ENCODE measurements at regions not wholly inside any gene's neighbourhood (a gene's known extent, or its start where the extent isn't known, plus 50 kb on each side); places are given as distances from the start of the nearest gene placed in this dataset.
A peak's percentile ranks its signal among the peaks of the same experiment; 100 is the strongest.
"Not testable (repeated sequence)": the region's sequence is repeated elsewhere in the genome, so short reads cannot be mapped to it uniquely, and the experiment has no call there.

DNA sequence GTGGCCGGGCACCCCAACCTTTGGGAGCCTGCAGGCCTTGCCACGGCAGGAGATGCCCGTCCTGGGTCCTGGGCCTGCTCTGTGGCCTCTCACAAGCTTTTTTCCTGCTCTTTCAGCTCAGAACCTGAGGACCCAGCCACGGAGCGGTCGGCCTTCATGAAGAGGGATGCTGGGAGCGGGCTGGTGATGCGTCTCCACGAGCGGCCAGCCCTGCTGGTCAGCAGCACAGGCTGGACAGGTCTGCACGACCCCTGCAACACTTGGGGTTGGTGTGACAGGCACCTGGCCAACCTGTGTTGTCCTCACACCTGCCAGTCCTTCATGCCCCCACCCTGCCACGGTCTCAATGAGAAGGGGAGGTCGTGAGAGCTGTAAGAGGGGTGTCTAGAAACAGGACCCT lies 170.0 kb downstream of the ADRA2C start:
- no peak for DNase-seq

DNA sequence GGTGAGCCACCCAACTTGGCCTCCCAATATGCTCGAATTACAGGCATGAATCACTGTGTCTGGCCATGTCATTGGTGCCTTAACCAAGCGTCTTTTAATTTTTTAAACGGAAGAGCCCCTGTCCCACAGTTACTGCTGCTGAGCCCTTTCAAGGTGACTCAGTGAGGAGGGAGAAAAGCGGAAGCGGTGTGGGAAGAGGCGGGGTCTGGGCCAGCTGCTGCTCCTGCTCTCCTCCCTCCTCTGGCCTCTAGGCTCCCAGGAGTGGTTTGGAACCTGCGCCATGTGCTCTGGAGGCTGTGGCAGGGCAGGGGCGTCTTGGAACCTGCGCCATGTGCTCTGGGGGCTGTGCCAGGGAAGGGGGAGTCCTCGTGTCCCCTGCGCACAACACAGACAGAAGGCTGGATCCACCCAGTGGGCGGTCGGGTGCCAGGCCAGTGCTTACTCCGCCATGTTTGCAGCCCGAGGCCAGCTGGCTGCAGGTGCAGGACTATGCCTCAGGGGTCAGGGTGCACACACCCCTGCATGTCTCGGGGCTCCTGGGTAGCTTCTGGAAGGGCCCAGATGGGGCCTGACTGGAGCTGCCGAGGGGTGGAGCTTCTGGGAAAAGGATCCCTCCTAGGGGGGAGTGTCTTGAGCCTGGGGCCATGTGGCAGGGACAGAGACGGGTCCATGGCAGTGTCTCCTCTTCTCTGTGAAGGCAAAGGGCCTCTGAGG lies 171.8 kb downstream of the ADRA2C start:
- not testable (repeated sequence) for DNase-seq

DNA sequence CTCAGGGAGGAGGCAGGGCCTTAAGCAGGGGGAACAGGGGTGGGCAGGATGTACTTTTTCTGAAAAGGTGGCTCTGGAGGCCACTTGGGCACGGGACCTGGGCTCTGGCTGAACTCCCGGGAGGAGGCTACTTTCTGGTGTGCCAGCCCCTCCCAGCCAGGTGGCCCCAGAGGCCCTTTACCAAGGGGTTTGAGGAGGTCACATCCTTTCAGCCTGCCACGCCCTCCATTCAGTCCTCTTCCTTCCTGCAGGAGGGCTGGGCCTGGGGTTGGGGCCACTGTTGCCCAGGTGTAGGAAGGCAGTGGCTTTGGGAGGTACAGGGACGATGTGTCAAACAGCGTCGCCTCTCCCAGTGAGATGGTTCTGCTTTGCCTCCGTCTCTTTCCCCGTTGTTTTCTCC lies 172.5 kb downstream of the ADRA2C start:
- DNase-seq: peak; percentile 8

DNA sequence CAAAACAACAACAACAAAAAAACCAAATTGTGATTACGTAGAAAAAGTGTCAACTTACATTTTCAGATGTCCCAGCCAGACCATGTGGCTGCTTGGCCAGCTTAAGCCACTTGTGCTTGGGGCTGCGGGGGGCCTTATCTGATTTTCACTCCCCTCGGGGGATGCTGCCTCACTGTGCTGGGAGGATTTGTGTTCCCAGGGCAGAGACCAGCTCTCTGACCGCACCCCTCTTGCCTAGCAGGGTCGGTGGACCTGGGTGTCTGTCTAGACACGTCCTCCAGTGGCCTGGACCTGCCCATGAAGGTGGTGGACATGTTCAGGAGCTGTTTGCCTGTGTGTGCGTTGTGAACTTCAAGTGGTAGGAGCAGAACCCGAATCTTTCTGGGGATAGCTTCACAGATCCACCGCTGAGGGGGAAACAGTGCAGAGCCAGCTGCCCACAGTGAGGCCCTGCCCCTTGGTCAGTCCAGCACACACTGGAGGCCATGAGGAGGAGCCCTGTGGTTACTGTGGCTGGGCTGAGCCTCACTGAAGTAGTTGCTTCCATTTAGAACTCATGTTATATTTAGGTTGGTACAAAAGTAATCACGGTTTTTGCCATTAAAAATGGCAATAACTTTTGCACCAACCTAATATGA lies 173.9 kb downstream of the ADRA2C start:
- DNase-seq: not testable (repeated sequence)

DNA sequence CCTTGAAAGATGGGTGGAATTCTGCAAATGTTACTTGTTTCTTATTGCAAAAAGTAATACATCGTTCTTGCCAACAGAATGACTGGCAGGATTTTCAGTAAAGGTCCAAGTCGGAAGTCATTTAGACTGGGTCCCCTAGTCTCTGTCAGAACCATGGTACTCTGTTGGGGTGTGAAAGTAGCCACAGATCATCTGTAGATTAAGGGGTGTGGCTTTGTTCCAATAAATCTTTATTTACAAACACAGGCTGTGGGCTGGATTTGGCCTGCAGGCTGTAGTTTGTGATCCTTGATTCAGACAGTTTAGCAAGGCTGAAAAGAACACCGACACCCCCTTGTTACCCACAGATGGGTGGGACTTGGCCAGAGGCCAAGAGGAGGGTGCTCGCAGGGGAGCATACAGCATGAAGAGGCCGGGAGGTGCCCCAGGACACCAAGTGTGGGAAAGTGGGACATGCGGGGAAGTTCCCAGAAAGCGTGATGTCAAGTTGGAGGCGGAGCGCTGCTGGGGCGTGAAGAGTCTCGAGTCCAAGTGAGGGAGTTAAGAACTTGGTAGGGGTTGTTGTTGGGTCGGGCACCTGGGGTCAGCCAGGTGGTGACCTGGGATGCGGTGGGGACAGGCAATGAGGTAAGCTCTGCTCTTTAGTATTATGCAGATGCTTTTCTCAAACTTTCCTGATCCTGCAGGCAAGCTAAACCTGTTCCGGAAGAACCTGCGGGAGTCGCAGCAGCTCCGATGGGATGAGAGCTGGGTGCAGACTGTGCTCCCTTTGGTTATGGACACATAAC lies 175.7 kb downstream of the ADRA2C start:
- DNase-seq: not testable (repeated sequence)

DNA sequence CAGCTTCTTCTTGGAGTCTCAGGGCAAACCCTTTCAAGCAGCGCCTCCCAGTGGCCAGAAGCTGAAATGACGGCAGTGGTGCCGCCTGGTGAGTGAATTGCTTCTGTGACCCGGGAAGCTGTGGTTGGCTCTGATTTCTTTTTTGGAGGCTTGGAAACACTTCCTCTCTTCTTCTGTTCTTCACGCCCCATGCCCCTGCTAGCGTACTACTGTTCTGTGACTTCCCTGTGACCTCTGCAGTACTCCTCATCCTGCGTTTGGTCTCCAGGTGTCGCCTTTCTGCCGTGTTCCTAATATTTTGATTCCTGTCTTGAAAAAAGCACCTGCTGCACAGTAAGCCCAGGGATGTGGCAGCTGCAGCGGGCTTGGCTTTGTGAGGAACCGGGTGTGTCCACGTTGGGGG lies 176.4 kb downstream of the ADRA2C start:
- peak; percentile 52 for DNase-seq

DNA sequence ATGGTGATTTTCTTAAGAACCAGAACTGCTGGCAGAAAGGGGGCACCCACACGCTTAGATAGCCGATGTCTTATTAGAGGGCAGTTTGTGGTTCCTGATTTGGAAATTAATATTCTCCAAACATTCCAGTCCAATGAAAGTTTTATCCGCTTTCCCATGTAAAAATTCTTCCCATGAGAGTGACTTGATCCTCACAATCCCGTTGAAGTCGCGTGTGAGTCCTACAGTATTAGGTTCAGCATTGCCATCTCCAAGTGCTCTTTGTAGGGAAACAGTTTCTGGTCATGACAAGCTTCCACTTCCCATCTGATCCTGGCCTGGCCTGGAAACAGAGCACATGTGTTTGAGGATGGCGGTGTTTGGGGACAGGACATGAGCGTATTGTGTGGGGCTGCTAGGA lies 176.9 kb downstream of the ADRA2C start:
- not testable (repeated sequence) for DNase-seq

DNA sequence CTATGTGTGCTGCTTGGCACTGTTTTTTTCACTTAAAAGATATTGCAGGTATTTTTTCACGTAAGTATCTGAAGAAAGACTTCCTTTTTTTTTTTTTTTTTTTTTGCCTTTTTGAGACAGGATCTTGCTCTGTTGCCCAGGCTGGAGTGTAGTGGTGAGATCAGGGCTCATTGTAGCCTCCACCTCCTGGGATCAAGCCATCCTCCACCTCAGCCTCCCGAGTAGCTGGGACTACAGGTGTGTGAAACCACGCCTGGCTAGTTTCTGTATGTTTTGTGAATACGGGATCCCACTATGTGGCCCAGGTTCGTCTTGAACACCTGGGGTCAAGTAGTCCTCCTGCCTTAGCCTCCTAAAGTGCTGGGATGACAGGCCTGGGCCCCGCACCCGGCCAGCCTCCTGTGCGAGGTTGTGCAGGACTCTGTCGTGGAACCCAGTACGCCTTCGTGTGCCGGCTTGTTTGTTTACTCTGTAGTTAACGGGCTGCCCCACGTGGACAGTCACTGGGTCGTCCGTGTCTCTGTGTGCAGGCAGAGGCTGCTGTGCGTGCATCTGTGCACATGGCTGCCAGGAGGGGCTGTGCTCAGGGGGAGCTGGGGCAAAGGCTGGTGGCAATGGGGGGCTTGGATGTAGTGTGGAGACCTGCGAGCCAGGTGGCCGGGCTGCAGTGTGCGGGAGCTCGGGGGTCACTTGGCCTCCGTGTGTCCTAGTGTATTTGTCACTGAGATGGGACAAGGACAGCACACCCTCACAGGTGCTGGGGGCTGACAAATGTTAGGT lies 179.5 kb downstream of the ADRA2C start:
- DNase-seq: no peak

DNA sequence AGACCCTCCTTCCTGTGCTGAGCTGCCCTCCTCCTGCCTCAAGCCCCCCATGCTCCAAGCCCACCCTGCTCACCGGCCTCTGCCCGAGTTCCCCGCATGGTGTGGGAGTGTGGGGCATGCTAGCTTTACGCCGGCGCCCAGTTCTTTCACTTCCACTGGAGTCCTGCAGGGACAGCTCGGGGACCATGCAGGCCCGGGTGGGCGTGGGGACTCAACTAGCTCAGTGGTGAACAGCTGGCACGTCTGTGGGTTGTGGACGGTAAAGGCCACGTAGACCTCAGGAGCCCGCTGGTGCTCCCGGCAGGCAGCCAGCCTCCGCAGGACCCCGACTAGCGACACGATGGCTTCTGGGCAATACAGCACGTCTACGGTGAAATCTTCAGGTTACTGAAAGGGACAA lies 180.4 kb downstream of the ADRA2C start:
- not testable (repeated sequence) for DNase-seq

DNA sequence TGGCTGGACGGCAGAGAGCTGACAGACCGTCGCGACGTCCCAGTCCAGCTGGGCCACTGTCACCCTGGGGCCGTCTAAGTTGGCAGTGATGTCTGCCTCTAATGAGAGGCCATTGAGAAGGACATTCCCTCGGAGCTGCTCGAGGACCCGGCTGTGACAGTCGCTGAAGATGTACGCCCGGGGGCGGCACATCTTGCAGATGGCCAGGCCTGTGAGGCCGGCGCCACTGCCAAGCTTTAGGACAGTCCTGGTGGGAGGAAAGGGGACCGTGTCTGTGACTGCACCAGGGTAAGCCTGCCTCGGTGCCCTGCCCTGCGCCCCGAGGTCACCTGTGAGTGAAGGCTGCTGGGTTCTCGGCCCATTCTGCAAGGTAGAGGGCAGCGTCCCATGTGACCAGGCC lies 181.6 kb downstream of the ADRA2C start:
- DNase-seq: not testable (repeated sequence)

DNA sequence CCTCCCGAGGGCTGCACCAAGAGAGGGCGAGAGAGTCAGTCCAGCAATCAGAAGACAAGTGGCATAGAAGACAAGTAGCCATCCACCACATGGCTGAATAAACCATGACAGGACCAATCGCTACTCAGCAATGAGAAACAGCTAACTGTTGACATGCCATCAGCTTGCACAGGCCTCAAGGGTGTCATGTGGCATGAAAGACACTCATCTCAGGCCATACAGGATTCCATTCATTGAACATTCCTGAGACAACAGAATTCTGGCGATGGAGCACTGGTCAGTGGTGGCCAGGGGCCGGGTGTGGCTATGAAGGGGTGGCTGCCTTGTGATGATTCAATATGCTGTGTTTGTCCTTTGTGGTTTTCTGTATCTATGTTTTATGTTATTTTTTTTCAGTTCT lies 182.0 kb downstream of the ADRA2C start:
- not testable (repeated sequence) for DNase-seq

DNA sequence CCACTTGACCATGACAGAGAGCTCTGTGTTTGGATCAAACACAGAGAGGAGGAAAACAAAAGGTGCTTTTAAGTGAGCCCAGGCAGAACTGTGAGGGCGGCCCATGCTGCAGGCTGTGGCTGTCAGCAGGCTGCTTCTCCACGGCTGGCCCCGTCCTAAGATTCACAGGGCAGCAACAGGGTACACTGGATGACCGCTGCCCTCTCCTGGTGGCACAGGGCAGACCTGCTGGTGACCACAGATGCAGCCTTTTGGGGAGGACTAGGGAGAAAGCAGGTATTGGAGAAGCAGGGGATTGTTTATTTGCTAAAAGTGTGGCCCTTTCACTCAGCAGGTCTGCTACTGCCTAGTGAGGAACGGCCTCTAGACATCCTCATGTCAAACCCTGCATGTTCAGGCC lies 183.7 kb downstream of the ADRA2C start:
- peak; percentile 29 for DNase-seq

DNA sequence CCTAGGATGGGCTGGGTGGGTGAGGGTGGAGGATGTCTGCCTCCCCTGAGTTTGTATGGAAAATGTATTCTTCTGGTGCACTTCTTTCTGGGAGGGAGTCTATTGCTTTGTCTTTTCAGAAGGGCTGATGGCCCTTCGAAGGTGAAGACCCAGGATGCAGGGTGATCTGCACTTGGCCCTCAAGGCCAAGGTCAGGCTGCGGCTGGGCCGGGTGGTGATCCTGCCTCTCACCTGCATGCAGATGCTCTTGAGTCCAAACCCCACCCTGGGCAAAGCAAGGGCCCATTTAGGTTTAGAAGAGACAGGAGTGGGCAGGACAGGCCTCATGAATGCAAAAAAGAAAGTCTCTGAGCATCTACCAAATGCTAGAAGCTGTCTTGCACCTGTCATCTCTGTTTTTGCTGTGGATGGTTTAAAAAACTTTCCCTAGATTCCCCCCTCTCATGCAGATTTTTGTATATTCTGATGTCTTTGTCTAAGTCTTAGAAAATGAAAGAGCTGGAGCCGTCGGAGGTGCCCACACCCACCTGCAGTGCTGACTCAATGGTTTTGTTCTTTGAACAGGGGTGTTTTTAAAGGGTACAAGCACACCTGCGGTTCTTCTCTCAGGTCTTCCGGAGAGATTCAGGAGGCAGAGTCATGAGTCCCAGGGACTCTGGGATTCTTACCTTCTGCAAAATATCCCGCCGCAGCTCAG lies 186.4 kb downstream of the ADRA2C start:
- not testable (repeated sequence) for DNase-seq

DNA sequence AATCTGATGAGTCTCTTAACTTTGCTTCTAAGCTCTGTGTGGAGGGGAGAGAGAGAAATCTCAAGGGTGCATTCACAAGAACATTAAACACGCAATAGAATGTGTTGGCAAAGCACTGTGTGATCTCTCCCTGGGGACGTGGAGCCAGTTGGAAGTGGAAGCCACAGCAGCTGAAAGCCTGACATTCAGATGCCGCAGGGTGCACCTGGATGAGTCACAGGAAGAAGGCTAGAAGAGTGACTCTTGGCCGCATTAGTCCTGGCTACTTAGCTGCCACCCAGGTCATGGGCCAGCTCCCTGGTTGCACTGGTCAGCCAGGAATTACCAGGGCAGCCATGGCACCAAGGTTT lies 186.9 kb downstream of the ADRA2C start:
- not testable (repeated sequence) for DNase-seq

DNA sequence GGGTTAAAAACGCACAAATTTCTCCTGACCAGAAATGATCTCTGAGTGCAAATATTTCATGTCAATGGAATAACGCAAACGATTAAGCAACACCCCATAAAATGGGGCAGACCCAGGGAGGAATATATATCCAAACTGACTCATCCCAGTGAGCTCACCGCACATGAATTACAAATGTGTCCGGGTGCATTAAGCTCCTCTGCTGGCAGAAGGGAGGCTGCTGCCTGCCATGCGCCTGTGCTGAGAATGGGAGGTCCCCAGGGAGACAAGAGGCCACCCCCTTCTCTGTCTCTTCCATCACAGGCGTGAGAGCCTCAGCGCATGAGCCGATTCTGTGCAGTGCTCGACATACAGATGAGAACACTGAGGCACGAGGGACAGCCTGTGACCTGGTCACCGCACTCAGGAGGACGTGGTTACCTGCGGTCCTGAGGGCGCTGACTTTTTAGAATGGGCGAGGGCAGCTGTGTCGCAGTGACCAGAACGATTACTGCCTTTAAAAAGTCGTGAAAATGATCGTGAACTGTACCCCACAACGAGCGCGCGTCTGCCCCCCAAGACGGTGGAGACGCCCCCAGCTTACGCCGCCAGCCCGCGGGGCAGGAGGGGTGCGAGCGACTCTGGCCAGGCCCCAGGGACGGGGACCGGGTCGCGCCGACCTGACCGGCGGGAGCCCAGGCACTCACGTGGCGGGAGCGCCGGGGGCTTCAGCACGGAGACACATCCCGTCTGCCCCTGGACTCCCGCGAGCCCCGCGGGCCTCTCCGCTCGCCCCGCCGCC lies 188.5 kb downstream of the ADRA2C start:
- peak; percentile 90 for DNase-seq

DNA sequence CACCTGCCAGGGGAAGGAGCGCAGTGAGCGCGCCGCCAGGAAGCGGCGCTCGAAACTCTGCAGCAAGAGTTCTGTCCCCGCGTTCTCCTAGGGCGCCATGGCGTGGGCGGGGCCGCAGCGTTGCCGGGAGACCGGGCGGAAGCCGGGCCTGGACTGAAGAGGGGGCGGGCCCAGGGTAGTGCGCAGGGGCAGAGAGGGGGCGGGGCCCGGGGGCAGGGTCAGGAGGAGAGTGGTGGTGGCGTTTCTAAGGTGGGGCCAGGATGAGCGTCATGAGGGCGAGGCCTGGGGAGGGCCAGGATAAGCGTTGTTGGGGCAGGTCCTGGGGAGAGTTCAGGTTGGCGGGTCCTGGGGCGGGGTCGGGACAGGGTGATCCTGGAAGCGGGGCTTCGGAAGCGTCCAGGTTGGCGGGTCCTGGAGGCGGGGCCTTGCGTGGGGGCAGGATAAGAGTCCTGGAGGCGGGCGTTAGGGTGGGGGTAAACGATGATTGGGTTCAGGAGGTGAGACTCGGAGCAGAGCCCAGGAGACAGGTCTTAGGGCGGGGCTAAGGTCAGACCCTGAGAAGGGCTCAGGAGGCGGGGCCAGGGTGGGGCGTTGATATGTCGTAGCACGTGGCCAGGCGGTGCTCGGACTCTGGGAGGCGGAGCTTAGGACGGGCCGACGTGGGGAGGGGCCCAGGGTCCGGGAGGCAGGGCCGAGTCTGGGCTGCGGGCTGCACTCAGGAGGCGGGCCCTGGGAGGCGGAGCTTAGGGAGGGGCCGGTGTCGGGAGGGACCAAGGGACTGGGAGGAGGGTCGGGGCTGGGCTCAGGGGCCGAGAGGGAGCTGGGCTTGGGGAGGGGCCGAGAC lies 189.4 kb downstream of the ADRA2C start:
- peak; percentile 100 for DNase-seq

DNA sequence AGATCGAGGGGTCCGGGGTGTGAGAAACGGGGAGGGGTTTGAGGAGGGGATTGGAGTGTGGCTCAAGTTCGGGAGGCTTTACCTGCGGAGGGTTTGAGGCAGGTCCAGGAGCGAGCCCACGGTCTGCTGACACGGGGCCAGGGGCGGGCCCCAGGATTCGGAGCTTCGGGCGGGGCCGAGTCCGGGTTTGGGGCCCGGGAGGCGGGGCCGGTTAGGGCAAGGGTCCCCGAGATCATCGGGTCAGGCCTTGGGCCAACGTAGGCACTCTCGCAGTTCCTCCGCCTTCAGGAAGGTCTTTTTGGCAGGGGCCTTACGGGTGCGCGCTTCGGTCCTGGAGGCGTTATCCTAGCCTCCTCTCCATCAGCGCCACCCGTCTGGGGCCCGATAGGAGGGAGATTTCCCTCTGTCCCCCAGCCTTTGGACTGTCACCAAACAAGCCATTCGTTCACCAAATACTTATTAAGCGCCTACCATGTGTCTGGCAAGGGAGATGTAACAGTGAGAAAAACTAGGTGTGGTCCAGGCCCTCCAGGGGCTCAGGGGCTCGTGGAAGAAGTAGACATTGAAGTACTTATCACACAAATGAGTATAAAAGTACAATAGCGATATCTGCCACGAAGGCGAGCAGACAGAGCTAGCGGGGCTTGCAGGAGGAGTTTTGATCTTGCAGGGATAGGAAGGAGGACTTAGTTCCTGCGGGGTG lies 190.1 kb downstream of the ADRA2C start:
- DNase-seq: not testable (repeated sequence)

DNA sequence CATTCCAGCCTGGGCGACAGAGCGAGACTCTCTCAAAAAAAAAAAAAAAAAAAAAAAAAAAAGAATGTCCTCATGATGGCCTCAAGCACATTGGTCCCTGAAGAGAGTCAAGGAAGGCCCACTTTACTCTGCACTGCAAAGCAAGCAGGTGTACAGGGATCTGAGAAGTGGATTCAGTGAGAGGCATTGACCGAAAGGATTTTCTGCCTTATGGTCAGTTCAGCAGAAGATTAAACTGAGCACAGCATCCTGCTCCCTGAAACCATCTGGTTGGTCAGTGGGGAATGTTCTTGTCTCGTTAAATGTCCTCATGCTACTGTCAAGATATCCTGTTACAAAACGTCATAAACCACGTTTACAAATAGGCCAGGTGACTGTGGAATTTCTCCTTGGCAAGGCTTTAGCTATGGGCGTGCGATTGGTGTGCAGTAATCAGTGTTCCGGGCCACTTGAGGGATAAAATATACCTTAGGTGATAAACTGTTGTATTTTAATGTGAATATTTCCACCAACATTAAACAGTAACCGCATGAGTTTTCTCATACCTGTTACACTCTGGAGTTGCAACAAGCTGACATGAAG lies 195.0 kb downstream of the ADRA2C start:
- DNase-seq: not testable (repeated sequence)

DNA sequence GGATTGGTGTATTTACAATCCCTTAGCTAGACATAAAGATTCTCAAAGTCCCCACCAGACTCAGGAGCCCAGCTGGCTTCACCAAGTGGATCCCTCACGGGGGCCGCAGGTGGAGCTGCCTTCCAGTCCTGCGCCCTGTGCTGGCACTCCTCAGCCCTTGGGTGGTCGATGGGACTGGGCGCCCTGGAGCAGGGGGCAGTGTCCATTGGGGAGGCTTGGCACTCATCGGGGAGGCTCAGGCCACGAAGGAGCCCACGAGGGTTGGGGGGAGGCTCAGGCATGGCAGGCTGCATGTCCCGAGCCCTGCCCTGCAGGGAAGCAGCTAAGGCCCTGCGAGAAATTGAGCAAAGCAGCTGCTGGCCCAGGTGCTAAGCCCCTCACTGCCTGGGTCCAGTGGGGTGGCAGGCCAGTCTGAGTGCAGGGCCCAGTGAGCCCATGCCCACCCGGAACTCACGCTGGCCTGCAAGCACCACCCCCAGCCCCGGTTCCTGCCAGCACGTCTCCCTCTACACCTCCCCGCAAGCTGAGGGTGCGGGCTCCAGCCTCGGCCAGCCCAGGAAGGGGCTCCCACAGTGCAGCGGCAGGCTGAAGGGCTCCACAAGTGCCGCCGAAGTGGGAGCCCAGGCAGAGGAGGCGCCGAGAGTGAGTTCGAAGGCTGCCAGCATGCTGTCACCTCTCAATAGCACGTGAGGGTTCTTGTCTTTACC lies 198.5 kb downstream of the ADRA2C start:
- not testable (repeated sequence) for DNase-seq

Measured in NCI-H82 (cell line).